ENCODE measurements at regions not wholly inside any gene's neighbourhood (a gene's known extent, or its start where the extent isn't known, plus 50 kb on each side); places are given as distances from the start of the nearest gene placed in this dataset.
"Not testable (repeated sequence)": the region's sequence is repeated elsewhere in the genome, so short reads cannot be mapped to it uniquely, and the experiment has no call there.

GRCh38 chr5:89309268-89309667 lies 426.3 kb upstream of the MEF2C start:
- Histone ChIP-seq H3K4me3 (ENCODE audit: low read length in 2 of 2) (no peak overlapping the region), H3K27ac (ENCODE audit: low read depth in 1 of 2, low read length in 2 of 2) (no peak overlapping the region), H3K9me3 (ENCODE audit: control insufficient read depth, low read length) (no peaks in the 10 kb centered on the region), H3K27me3 (ENCODE audit: control insufficient read depth in 1 of 2, insufficient read depth in 2 of 2, low read length in 1 of 2) (no peaks in the 10 kb centered on the region), H3K36me3 (ENCODE audit: control insufficient read depth in 1 of 2, insufficient read depth in 2 of 2, low read length in 1 of 2) (no peaks in the 10 kb centered on the region), H3K4me1 (ENCODE audit: control insufficient read depth in 1 of 2, insufficient read depth in 2 of 2, low read length in 2 of 2) (peaks cover 0 to 9% of the 10 kb centered on the region in 2 donors)
- WGBS, 2 donors: 95 to 98% methylated on average over 1 of the region's 1 CpG
- ATAC-seq (ENCODE audit: low FRiP score): no peak
- intact Hi-C loops (cut with DNase I): no loop called here
- DNase-seq: no peak

GRCh38 chr5:89308606-89309040 lies 425.6 kb upstream of the MEF2C start:
- intact Hi-C loops (cut with DNase I): no loop called here
- no peaks in the 10 kb centered on the region for H3K9me3 ChIP-seq (ENCODE audit: control insufficient read depth, low read length)
- 89 to 91% methylated on average over 4 of the region's 4 CpGs for WGBS, 2 donors
- H3K27me3 ChIP-seq (ENCODE audit: control insufficient read depth in 1 of 2, insufficient read depth in 2 of 2, low read length in 1 of 2): no peaks in the 10 kb centered on the region
- H3K4me3 ChIP-seq (ENCODE audit: low read length in 2 of 2): no peak overlapping the region
- no peaks in the 10 kb centered on the region for H3K36me3 ChIP-seq (ENCODE audit: control insufficient read depth in 1 of 2, insufficient read depth in 2 of 2, low read length in 1 of 2)
- no peak for ATAC-seq (ENCODE audit: low FRiP score)
- DNase-seq: no peak
- peaks cover 0 to 3% of the 10 kb centered on the region in 2 donors for H3K4me1 ChIP-seq (ENCODE audit: control insufficient read depth in 1 of 2, insufficient read depth in 2 of 2, low read length in 2 of 2)
- no peak overlapping the region for H3K27ac ChIP-seq (ENCODE audit: low read depth in 1 of 2, low read length in 2 of 2)

- no peak for ATAC-seq (ENCODE audit: low FRiP score)
- H3K4me1 ChIP-seq (ENCODE audit: control insufficient read depth in 1 of 2, insufficient read depth in 2 of 2, low read length in 2 of 2): no peaks in the 10 kb centered on the region
- intact Hi-C loops (cut with DNase I): no loop called here
- no peak overlapping the region for H3K27ac ChIP-seq (ENCODE audit: low read depth in 1 of 2, low read length in 2 of 2)
- no peaks in the 10 kb centered on the region for H3K27me3 ChIP-seq (ENCODE audit: control insufficient read depth in 1 of 2, insufficient read depth in 2 of 2, low read length in 1 of 2)
- no peak overlapping the region for H3K4me3 ChIP-seq (ENCODE audit: low read length in 2 of 2)
- no peaks in the 10 kb centered on the region for H3K36me3 ChIP-seq (ENCODE audit: control insufficient read depth in 1 of 2, insufficient read depth in 2 of 2, low read length in 1 of 2)
- whole genome bisulfite sequencing, 2 donors: 94% methylated on average over 1 of the region's 1 CpG
- H3K9me3 ChIP-seq (ENCODE audit: control insufficient read depth, low read length): no peaks in the 10 kb centered on the region
- no peak for DNase-seq
Observed at GRCh38 chr5:89307972-89308371, 425.0 kb upstream of the MEF2C start.

- H3K4me1 ChIP-seq (ENCODE audit: control insufficient read depth in 1 of 2, insufficient read depth in 2 of 2, low read length in 2 of 2); DNase-seq; H3K4me3 ChIP-seq (ENCODE audit: low read length in 2 of 2); H3K27me3 ChIP-seq (ENCODE audit: control insufficient read depth in 1 of 2, insufficient read depth in 2 of 2, low read length in 1 of 2); intact Hi-C loops (cut with DNase I); ATAC-seq (ENCODE audit: low FRiP score); H3K36me3 ChIP-seq (ENCODE audit: control insufficient read depth in 1 of 2, insufficient read depth in 2 of 2, low read length in 1 of 2); H3K27ac ChIP-seq (ENCODE audit: low read depth in 1 of 2, low read length in 2 of 2); H3K9me3 ChIP-seq (ENCODE audit: control insufficient read depth, low read length): not testable (repeated sequence)
- WGBS, 2 donors: 97% methylated on average over 2 of the region's 2 CpGs
Observed at GRCh38 chr5:89307141-89307540, 424.2 kb upstream of the MEF2C start.

GRCh38 chr5:89303033-89303480 lies 420.1 kb upstream of the MEF2C start:
- Histone ChIP-seq H3K27me3 (ENCODE audit: control insufficient read depth in 1 of 2, insufficient read depth in 2 of 2, low read length in 1 of 2) (no peaks in the 10 kb centered on the region), H3K4me3 (ENCODE audit: low read length in 2 of 2) (no peak overlapping the region), H3K9me3 (ENCODE audit: control insufficient read depth, low read length) (no peaks in the 10 kb centered on the region), H3K4me1 (ENCODE audit: control insufficient read depth in 1 of 2, insufficient read depth in 2 of 2, low read length in 2 of 2) (no peaks in the 10 kb centered on the region), H3K36me3 (ENCODE audit: control insufficient read depth in 1 of 2, insufficient read depth in 2 of 2, low read length in 1 of 2) (no peaks in the 10 kb centered on the region), H3K27ac (ENCODE audit: low read depth in 1 of 2, low read length in 2 of 2) (no peak overlapping the region)
- 25 to 36% methylated on average over 4 of the region's 4 CpGs for WGBS, 2 donors
- no peak for DNase-seq
- intact Hi-C loops (cut with DNase I): no loop called here
- no peak for ATAC-seq (ENCODE audit: low FRiP score)

GRCh38 chr5:89302102-89302891 lies 419.3 kb upstream of the MEF2C start:
- no peaks in the 10 kb centered on the region for H3K4me1 ChIP-seq (ENCODE audit: control insufficient read depth in 1 of 2, insufficient read depth in 2 of 2, low read length in 2 of 2)
- intact Hi-C loops (cut with DNase I): no loop called here
- WGBS, 2 donors: 89 to 92% methylated on average over 5 of the region's 5 CpGs
- H3K36me3 ChIP-seq (ENCODE audit: control insufficient read depth in 1 of 2, insufficient read depth in 2 of 2, low read length in 1 of 2): no peaks in the 10 kb centered on the region
- no peaks in the 10 kb centered on the region for H3K27me3 ChIP-seq (ENCODE audit: control insufficient read depth in 1 of 2, insufficient read depth in 2 of 2, low read length in 1 of 2)
- H3K9me3 ChIP-seq (ENCODE audit: control insufficient read depth, low read length): no peaks in the 10 kb centered on the region
- no peak overlapping the region for H3K4me3 ChIP-seq (ENCODE audit: low read length in 2 of 2)
- H3K27ac ChIP-seq (ENCODE audit: low read depth in 1 of 2, low read length in 2 of 2): no peak overlapping the region
- no peak for DNase-seq
- ATAC-seq (ENCODE audit: low FRiP score): no peak

GRCh38 chr5:89301321-89302025 lies 418.5 kb upstream of the MEF2C start:
- H3K36me3 ChIP-seq (ENCODE audit: control insufficient read depth in 1 of 2, insufficient read depth in 2 of 2, low read length in 1 of 2): no peaks in the 10 kb centered on the region
- H3K9me3 ChIP-seq (ENCODE audit: control insufficient read depth, low read length): no peaks in the 10 kb centered on the region
- H3K4me1 ChIP-seq (ENCODE audit: control insufficient read depth in 1 of 2, insufficient read depth in 2 of 2, low read length in 2 of 2): no peaks in the 10 kb centered on the region
- H3K4me3 ChIP-seq (ENCODE audit: low read length in 2 of 2): no peak overlapping the region
- ATAC-seq (ENCODE audit: low FRiP score) (no peak), DNase-seq (no peak)
- WGBS, 2 donors: 90% methylated on average over 6 of the region's 6 CpGs
- intact Hi-C loops (cut with DNase I): no loop called here
- no peak overlapping the region for H3K27ac ChIP-seq (ENCODE audit: low read depth in 1 of 2, low read length in 2 of 2)
- H3K27me3 ChIP-seq (ENCODE audit: control insufficient read depth in 1 of 2, insufficient read depth in 2 of 2, low read length in 1 of 2): no peaks in the 10 kb centered on the region

- H3K4me1 ChIP-seq (ENCODE audit: control insufficient read depth in 1 of 2, insufficient read depth in 2 of 2, low read length in 2 of 2): no peaks in the 10 kb centered on the region
- H3K27ac ChIP-seq (ENCODE audit: low read depth in 1 of 2, low read length in 2 of 2): no peak overlapping the region
- no peaks in the 10 kb centered on the region for H3K27me3 ChIP-seq (ENCODE audit: control insufficient read depth in 1 of 2, insufficient read depth in 2 of 2, low read length in 1 of 2)
- intact Hi-C loops (cut with DNase I): no loop called here
- ATAC-seq (ENCODE audit: low FRiP score) (no peak), DNase-seq (no peak)
- 95 to 100% methylated on average over 2 of the region's 2 CpGs for WGBS, 2 donors
- H3K9me3 ChIP-seq (ENCODE audit: control insufficient read depth, low read length): no peaks in the 10 kb centered on the region
- H3K4me3 ChIP-seq (ENCODE audit: low read length in 2 of 2): no peak overlapping the region
- no peaks in the 10 kb centered on the region for H3K36me3 ChIP-seq (ENCODE audit: control insufficient read depth in 1 of 2, insufficient read depth in 2 of 2, low read length in 1 of 2)
Observed at GRCh38 chr5:89300426-89300970, 417.5 kb upstream of the MEF2C start.
